Spinal cord (tissue), 9 donors: ENCODE measurements at regions not wholly inside any gene's neighbourhood (a gene's known extent, or its start where the extent isn't known, plus 50 kb on each side); places are given as distances from the start of the nearest gene placed in this dataset.
A peak's percentile ranks its signal among the peaks of the same experiment; 100 is the strongest.
"Not testable (repeated sequence)": the region's sequence is repeated elsewhere in the genome, so short reads cannot be mapped to it uniquely, and the experiment has no call there.

Experiments
- DNase-seq, 6 donors: peaks; one replicate each; pipeline versions ENCODE4 v3.0.0 to v3.0.0-alpha.2; 2013 to 2015; ENCODE audit warnings: low spot score in 6 of 6, low read depth in 4 of 6
- H3K27ac ChIP-seq: one replicate; pipeline ENCODE4 v1.5.1; 2013; ENCODE audit warnings: low read depth, low read length, control low read depth
- H3K27me3 ChIP-seq: one replicate; pipeline ENCODE4 v1.6.1; 2013; ENCODE audit warnings: low read length; ENCODE audit not compliant: control insufficient read depth, insufficient read depth
- H3K36me3 ChIP-seq: one replicate; pipeline ENCODE4 v1.6.1; 2013; ENCODE audit warnings: low read length; ENCODE audit not compliant: control insufficient read depth, insufficient read depth
- H3K4me1 ChIP-seq: one replicate; pipeline ENCODE4 v1.6.1; 2013; ENCODE audit warnings: low read length; ENCODE audit not compliant: control insufficient read depth, insufficient read depth
- H3K4me3 ChIP-seq: one replicate; pipeline ENCODE4 v1.5.1; 2013; ENCODE audit warnings: low read depth, low read length, control low read depth
- H3K9me3 ChIP-seq: one replicate; pipeline ENCODE4 v1.6.1; 2013; ENCODE audit warnings: low read length; ENCODE audit not compliant: control insufficient read depth, insufficient read depth
- WGBS: methylation state at CpG from one replicate; pipeline ENCODE4 v1.1.5; 2013; ENCODE audit warnings: missing lambda C conversion rate; ENCODE audit not compliant: insufficient coverage; 5-methylcytosine and 5-hydroxymethylcytosine counted together
- donor health status: healthy.

DNA sequence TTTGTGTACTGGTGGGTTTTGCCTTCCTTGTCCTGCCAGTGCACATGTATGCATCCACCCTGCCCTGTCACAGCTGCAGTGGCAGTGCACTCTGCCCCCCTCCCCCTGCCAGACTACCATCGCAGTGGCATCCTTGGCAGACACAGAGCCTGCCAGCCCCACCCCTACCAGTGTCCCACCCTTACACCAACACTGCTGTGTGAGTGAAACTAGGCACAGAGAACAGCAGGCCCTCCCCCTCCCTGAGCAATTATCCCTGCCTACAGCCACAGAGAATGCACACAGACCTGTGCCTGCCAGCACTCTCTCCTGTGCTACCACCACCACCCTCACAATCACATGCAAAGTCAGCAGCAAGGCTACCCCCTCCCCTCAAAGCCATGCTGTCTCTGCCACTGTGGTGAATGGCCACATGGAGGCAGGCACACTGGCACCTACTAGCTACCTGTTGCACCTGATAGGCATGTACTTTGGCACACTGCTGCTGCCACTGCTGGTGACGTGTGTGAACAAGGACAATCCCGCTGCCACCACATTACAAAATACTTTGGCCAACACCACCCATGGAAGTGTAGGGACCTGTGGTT lies 239.8 kb downstream of the CALCRL start:
- WGBS, result 90% methylated on average over 1 of the region's 3 CpGs
- Histone ChIP-seq H3K9me3 (no peaks in the 10 kb centered on the region), H3K4me3 (no peak overlapping the region)

GRCh38 chr2:187207126-187207525 lies 240.9 kb downstream of the CALCRL start:
- Histone ChIP-seq H3K4me3 (no peak overlapping the region), H3K4me1 (no peaks in the 10 kb centered on the region), H3K9me3 (no peaks in the 10 kb centered on the region), H3K27me3 (no peaks in the 10 kb centered on the region), H3K36me3 (no peaks in the 10 kb centered on the region), H3K27ac (no peak overlapping the region)
- WGBS, result 86% methylated on average over 1 of the region's 2 CpGs
- DNase-seq, result no peak

More for the DNA sequence above, 239.8 kb downstream of the CALCRL start:
- no peaks in the 10 kb centered on the region for H3K36me3 ChIP-seq
- H3K4me1 ChIP-seq, result no peaks in the 10 kb centered on the region
- no peak for DNase-seq
- H3K27ac ChIP-seq, result no peak overlapping the region
- H3K27me3 ChIP-seq, result no peaks in the 10 kb centered on the region

GRCh38 chr2:187206471-187206870 lies 241.6 kb downstream of the CALCRL start:
- Histone ChIP-seq H3K4me3 (no peak overlapping the region), H3K27ac (no peak overlapping the region), H3K36me3 (no peaks in the 10 kb centered on the region), H3K4me1 (no peaks in the 10 kb centered on the region), H3K27me3 (no peaks in the 10 kb centered on the region), H3K9me3 (no peaks in the 10 kb centered on the region)
- no peak for DNase-seq
- WGBS, result no CpG with 5 or more reads among the region's 1 CpG

DNA sequence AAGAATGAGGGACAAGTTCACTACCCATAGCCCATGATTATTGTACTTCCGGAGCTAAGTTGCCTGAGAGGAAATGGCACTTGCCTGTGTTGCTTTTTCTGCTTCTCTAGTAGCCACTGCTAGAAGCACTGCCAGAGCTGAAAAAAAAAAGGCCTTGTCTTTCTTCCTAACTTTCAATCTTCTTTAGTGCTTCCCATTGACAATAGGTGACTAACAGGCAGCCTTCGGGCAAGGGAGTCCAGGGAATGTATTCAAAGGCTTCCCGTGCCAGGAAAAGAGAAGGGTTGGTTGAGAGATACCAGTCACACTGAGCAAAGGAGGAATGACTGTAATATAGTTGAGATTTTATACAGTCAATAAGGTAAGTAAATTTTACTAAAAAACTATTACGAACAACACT lies 242.0 kb downstream of the CALCRL start:
- 38% methylated on average over 1 of the region's 4 CpGs for WGBS
- Histone ChIP-seq H3K36me3 (no peaks in the 10 kb centered on the region), H3K27ac (no peak overlapping the region), H3K9me3 (no peaks in the 10 kb centered on the region), H3K27me3 (no peaks in the 10 kb centered on the region), H3K4me1 (no peaks in the 10 kb centered on the region), H3K4me3 (no peak overlapping the region)
- peak in 2 of 6 donors; percentile 11 to 24 for DNase-seq

GRCh38 chr2:187198136-187198535 lies 249.9 kb downstream of the CALCRL start:
- H3K4me1 ChIP-seq, result no peaks in the 10 kb centered on the region

DNA sequence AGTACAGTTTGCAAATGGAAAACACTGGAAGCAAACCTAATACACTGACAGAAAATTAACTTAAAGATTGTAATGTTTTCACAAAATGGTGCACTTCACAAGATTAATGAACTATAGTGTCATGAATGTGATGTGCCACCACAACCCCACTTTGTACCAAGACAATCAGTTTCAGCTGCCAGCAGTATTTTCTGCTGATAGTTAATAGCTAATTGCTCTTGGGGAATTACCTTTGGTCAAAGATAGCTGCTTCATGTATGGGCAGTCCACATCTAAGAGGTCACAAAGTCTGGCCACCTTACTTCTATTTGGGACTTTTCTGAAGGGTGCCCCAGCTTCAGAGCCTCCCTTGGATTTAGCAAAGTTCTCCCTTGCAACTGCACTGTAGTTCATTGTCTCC lies 254.0 kb downstream of the CALCRL start:
- Histone ChIP-seq H3K36me3 (no peaks in the 10 kb centered on the region), H3K4me3 (no peak overlapping the region), H3K27ac (no peak overlapping the region), H3K4me1 (no peaks in the 10 kb centered on the region), H3K9me3 (no peaks in the 10 kb centered on the region), H3K27me3 (no peaks in the 10 kb centered on the region)
- no peak for DNase-seq

More at GRCh38 chr2:187198136-187198535, 249.9 kb downstream of the CALCRL start:
- no peaks in the 10 kb centered on the region for H3K36me3 ChIP-seq
- no peak for DNase-seq
- H3K4me3 ChIP-seq, result no peak overlapping the region
- H3K27ac ChIP-seq, result no peak overlapping the region
- no peaks in the 10 kb centered on the region for H3K27me3 ChIP-seq
- no peaks in the 10 kb centered on the region for H3K9me3 ChIP-seq

GRCh38 chr2:187188783-187189631 lies 259.0 kb downstream of the CALCRL start:
- peak in 1 of 6 donors; percentile 65 for DNase-seq
- 43% methylated on average over 1 of the region's 4 CpGs for WGBS
- H3K27ac ChIP-seq, result no peak overlapping the region
- no peaks in the 10 kb centered on the region for H3K9me3 ChIP-seq
- H3K36me3 ChIP-seq, result no peaks in the 10 kb centered on the region
- H3K4me1 ChIP-seq, result no peaks in the 10 kb centered on the region
- H3K27me3 ChIP-seq, result no peaks in the 10 kb centered on the region
- no peak overlapping the region for H3K4me3 ChIP-seq

DNA sequence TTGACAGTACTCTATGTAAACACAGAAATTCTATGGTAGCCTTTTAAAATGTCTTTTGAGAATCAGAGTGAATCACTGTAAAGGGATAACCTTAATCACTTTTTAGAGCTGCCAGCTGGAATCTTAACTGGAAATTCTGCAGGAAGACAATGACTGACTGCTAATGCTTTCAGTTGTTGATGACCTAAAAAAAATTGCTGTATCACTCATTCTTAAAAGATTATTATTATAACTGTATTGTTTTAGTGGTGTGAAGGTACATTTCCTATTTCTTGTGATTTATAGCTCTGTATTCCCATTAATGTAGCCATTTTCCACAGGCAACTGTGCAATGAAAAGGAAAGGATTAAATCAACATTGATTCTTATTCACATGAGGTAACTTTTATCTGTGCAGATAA lies 260.5 kb downstream of the CALCRL start:
- no peaks in the 10 kb centered on the region for H3K9me3 ChIP-seq
- no peak overlapping the region for H3K27ac ChIP-seq
- no peak overlapping the region for H3K4me3 ChIP-seq
- no peaks in the 10 kb centered on the region for H3K36me3 ChIP-seq
- DNase-seq, result peak in 1 of 6 donors; percentile 60
- H3K27me3 ChIP-seq, result no peaks in the 10 kb centered on the region
- H3K4me1 ChIP-seq, result no peaks in the 10 kb centered on the region

- Histone ChIP-seq H3K27me3 (no peaks in the 10 kb centered on the region), H3K4me3 (no peak overlapping the region), H3K4me1 (no peaks in the 10 kb centered on the region), H3K36me3 (no peaks in the 10 kb centered on the region), H3K9me3 (no peaks in the 10 kb centered on the region), H3K27ac (no peak overlapping the region)
- no peak for DNase-seq
- 100% methylated on average over 3 of the region's 3 CpGs for WGBS
These were observed 267.5 kb downstream of the CALCRL start for GRCh38 chr2:187180529-187180928.

- H3K4me1 ChIP-seq, H3K9me3 ChIP-seq, H3K36me3 ChIP-seq, H3K4me3 ChIP-seq, H3K27ac ChIP-seq, DNase-seq, H3K27me3 ChIP-seq: not testable (repeated sequence)
- WGBS, result no CpG with 5 or more reads among the region's 3 CpGs
These were observed 269.2 kb downstream of the CALCRL start for GRCh38 chr2:187178876-187179275.
